ENCODE measurements at regions not wholly inside any gene's neighbourhood (a gene's known extent, or its start where the extent isn't known, plus 50 kb on each side); places are given as distances from the start of the nearest gene placed in this dataset.

DNA sequence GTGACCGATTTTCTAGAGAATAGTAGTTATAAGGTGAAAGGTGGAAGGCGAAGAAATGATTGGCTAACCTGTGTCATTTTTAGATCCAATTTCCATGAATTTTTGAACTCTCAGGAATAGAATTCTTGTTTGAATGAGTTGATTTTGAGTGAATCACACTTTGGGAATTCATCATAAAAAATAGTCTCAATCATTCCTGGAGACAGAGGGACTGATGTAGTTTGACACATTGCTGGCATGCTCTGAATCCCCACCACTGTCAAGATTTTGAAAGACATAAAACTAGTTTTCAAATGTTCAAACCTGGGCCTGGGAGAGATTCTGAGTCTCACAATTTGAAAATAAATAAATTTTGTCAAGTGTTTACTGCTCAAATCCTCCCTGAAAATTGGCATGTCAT lies 861.4 kb upstream of the RAG2 start (continued):
- TF ChIP-seq, protein P1, sequence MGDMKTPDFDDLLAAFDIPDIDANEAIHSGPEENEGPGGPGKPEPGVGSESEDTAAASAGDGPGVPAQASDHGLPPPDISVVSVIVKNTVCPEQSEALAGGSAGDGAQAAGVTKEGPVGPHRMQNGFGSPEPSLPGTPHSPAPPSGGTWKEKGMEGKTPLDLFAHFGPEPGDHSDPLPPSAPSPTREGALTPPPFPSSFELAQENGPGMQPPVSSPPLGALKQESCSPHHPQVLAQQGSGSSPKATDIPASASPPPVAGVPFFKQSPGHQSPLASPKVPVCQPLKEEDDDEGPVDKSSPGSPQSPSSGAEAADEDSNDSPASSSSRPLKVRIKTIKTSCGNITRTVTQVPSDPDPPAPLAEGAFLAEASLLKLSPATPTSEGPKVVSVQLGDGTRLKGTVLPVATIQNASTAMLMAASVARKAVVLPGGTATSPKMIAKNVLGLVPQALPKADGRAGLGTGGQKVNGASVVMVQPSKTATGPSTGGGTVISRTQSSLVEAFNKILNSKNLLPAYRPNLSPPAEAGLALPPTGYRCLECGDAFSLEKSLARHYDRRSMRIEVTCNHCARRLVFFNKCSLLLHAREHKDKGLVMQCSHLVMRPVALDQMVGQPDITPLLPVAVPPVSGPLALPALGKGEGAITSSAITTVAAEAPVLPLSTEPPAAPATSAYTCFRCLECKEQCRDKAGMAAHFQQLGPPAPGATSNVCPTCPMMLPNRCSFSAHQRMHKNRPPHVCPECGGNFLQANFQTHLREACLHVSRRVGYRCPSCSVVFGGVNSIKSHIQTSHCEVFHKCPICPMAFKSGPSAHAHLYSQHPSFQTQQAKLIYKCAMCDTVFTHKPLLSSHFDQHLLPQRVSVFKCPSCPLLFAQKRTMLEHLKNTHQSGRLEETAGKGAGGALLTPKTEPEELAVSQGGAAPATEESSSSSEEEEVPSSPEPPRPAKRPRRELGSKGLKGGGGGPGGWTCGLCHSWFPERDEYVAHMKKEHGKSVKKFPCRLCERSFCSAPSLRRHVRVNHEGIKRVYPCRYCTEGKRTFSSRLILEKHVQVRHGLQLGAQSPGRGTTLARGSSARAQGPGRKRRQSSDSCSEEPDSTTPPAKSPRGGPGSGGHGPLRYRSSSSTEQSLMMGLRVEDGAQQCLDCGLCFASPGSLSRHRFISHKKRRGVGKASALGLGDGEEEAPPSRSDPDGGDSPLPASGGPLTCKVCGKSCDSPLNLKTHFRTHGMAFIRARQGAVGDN (IDR thresholded peaks at IDR 0.05): no peak
- no peak for TF ChIP-seq MEF2A (IDR thresholded peaks at IDR 0.05; ENCODE audit: insufficient read depth, low read depth, low read length)
- TF ChIP-seq, protein P2, sequence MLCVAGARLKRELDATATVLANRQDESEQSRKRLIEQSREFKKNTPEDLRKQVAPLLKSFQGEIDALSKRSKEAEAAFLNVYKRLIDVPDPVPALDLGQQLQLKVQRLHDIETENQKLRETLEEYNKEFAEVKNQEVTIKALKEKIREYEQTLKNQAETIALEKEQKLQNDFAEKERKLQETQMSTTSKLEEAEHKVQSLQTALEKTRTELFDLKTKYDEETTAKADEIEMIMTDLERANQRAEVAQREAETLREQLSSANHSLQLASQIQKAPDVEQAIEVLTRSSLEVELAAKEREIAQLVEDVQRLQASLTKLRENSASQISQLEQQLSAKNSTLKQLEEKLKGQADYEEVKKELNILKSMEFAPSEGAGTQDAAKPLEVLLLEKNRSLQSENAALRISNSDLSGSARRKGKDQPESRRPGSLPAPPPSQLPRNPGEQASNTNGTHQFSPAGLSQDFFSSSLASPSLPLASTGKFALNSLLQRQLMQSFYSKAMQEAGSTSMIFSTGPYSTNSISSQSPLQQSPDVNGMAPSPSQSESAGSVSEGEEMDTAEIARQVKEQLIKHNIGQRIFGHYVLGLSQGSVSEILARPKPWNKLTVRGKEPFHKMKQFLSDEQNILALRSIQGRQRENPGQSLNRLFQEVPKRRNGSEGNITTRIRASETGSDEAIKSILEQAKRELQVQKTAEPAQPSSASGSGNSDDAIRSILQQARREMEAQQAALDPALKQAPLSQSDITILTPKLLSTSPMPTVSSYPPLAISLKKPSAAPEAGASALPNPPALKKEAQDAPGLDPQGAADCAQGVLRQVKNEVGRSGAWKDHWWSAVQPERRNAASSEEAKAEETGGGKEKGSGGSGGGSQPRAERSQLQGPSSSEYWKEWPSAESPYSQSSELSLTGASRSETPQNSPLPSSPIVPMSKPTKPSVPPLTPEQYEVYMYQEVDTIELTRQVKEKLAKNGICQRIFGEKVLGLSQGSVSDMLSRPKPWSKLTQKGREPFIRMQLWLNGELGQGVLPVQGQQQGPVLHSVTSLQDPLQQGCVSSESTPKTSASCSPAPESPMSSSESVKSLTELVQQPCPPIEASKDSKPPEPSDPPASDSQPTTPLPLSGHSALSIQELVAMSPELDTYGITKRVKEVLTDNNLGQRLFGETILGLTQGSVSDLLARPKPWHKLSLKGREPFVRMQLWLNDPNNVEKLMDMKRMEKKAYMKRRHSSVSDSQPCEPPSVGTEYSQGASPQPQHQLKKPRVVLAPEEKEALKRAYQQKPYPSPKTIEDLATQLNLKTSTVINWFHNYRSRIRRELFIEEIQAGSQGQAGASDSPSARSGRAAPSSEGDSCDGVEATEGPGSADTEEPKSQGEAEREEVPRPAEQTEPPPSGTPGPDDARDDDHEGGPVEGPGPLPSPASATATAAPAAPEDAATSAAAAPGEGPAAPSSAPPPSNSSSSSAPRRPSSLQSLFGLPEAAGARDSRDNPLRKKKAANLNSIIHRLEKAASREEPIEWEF (IDR thresholded peaks at IDR 0.05; ENCODE audit: insufficient replicate concordance, low read depth, low read length): no peak
- TF ChIP-seq NBN (IDR thresholded peaks at IDR 0.05): no peak
- TF ChIP-seq, protein P3, sequence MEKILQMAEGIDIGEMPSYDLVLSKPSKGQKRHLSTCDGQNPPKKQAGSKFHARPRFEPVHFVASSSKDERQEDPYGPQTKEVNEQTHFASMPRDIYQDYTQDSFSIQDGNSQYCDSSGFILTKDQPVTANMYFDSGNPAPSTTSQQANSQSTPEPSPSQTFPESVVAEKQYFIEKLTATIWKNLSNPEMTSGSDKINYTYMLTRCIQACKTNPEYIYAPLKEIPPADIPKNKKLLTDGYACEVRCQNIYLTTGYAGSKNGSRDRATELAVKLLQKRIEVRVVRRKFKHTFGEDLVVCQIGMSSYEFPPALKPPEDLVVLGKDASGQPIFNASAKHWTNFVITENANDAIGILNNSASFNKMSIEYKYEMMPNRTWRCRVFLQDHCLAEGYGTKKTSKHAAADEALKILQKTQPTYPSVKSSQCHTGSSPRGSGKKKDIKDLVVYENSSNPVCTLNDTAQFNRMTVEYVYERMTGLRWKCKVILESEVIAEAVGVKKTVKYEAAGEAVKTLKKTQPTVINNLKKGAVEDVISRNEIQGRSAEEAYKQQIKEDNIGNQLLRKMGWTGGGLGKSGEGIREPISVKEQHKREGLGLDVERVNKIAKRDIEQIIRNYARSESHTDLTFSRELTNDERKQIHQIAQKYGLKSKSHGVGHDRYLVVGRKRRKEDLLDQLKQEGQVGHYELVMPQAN (conservative IDR thresholded peaks at IDR 0.05): no peak
- TF ChIP-seq, protein P4, sequence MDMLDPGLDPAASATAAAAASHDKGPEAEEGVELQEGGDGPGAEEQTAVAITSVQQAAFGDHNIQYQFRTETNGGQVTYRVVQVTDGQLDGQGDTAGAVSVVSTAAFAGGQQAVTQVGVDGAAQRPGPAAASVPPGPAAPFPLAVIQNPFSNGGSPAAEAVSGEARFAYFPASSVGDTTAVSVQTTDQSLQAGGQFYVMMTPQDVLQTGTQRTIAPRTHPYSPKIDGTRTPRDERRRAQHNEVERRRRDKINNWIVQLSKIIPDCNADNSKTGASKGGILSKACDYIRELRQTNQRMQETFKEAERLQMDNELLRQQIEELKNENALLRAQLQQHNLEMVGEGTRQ (IDR thresholded peaks at IDR 0.05; ENCODE audit: borderline replicate concordance, low read depth, low read length): no peak
- TF ChIP-seq ZSCAN29 (IDR thresholded peaks at IDR 0.05): no peak
- TF ChIP-seq, protein P5, sequence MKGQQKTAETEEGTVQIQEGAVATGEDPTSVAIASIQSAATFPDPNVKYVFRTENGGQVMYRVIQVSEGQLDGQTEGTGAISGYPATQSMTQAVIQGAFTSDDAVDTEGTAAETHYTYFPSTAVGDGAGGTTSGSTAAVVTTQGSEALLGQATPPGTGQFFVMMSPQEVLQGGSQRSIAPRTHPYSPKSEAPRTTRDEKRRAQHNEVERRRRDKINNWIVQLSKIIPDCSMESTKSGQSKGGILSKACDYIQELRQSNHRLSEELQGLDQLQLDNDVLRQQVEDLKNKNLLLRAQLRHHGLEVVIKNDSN (IDR thresholded peaks at IDR 0.05; ENCODE audit: borderline replicate concordance, extremely low read length, insufficient read depth, low read depth, low read length): no peak
- no peak for TF ChIP-seq POLR2AphosphoS5 (IDR thresholded peaks at IDR 0.05; ENCODE audit: low read length)
- TF ChIP-seq ZNF217 (IDR thresholded peaks at IDR 0.05): no peak
- TF ChIP-seq, protein P6, sequence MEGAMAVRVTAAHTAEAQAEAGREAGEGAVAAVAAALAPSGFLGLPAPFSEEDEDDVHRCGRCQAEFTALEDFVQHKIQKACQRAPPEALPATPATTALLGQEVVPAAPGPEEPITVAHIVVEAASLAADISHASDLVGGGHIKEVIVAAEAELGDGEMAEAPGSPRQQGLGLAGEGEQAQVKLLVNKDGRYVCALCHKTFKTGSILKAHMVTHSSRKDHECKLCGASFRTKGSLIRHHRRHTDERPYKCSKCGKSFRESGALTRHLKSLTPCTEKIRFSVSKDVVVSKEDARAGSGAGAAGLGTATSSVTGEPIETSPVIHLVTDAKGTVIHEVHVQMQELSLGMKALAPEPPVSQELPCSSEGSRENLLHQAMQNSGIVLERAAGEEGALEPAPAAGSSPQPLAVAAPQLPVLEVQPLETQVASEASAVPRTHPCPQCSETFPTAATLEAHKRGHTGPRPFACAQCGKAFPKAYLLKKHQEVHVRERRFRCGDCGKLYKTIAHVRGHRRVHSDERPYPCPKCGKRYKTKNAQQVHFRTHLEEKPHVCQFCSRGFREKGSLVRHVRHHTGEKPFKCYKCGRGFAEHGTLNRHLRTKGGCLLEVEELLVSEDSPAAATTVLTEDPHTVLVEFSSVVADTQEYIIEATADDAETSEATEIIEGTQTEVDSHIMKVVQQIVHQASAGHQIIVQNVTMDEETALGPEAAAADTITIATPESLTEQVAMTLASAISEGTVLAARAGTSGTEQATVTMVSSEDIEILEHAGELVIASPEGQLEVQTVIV (IDR thresholded peaks at IDR 0.05; ENCODE audit: borderline replicate concordance, partially characterized antibody): no peak
- TF ChIP-seq, protein P7, sequence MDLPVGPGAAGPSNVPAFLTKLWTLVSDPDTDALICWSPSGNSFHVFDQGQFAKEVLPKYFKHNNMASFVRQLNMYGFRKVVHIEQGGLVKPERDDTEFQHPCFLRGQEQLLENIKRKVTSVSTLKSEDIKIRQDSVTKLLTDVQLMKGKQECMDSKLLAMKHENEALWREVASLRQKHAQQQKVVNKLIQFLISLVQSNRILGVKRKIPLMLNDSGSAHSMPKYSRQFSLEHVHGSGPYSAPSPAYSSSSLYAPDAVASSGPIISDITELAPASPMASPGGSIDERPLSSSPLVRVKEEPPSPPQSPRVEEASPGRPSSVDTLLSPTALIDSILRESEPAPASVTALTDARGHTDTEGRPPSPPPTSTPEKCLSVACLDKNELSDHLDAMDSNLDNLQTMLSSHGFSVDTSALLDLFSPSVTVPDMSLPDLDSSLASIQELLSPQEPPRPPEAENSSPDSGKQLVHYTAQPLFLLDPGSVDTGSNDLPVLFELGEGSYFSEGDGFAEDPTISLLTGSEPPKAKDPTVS (IDR thresholded peaks at IDR 0.05; ENCODE audit: low read depth, low read length): no peak

Data from GM12878 (cell line).